IMR-90 (cell line): ENCODE measurements at regions not wholly inside any gene's neighbourhood (a gene's known extent, or its start where the extent isn't known, plus 50 kb on each side); places are given as distances from the start of the nearest gene placed in this dataset.
"Not testable (repeated sequence)": the region's sequence is repeated elsewhere in the genome, so short reads cannot be mapped to it uniquely, and the experiment has no call there.

ENCODE experiments used
- ATAC-seq: fragments of 200-7000 bp; cut with Tn5 transposase; 2 replicates; pipeline ENCODE4 v1.9.1; 2020; ENCODE audit warnings: low read depth, mild to moderate bottlenecking, moderate library complexity
- BruUV-seq: library from RNA; stranded (reverse); fragments of 400-500 nt; replicated peaks from 2 replicates; lab custom pipeline; 2021; lab: Mats Ljungman, UMichigan
- CTCF ChIA-PET: fragments of 300-600 bp; formaldehyde crosslinking; extraction: SDS; loops from one replicate; lab custom pipeline; 2021; ENCODE audit warnings: antibody characterized with exemption; lab: Yijun Ruan, JAX
- POLR2A ChIA-PET: fragments of 300-600 bp; sonication (Branson Sonifier 250); formaldehyde crosslinking; loops from one replicate; lab custom pipeline; 2022; ENCODE audit warnings: antibody characterized with exemption; ENCODE audit not compliant: unreplicated experiment; lab: Charles Lee
- DNase-seq: peaks from one replicate; pipeline ENCODE4 v3.0.0; 2013
- H2AFZ ChIP-seq: replicated peaks from 2 replicates; pipeline ENCODE3; 2013; ENCODE audit warnings: low read length, mild to moderate bottlenecking; ENCODE audit not compliant: poor library complexity
- H2AK5ac ChIP-seq: 2 replicates; pipeline ENCODE4 v1.6.1; 2013; ENCODE audit warnings: low read depth, low read length, inconsistent platforms
- H2AK9ac ChIP-seq: replicated peaks from 2 replicates; pipeline ENCODE3; 2013; ENCODE audit warnings: mild to moderate bottlenecking, low read depth, low read length, moderate library complexity; ENCODE audit not compliant: poor library complexity
- H2BK120ac ChIP-seq: 2 replicates; pipeline ENCODE4 v1.6.1; 2013; ENCODE audit warnings: low read depth, low read length, inconsistent platforms
- H2BK15ac ChIP-seq: 3 replicates; pipeline ENCODE4 v1.6.1; 2013; ENCODE audit warnings: low read depth, low read length, inconsistent platforms
- H2BK20ac ChIP-seq: 2 replicates; pipeline ENCODE4 v1.6.1; 2013; ENCODE audit warnings: low read depth, mild to moderate bottlenecking, inconsistent platforms, low read length, moderate library complexity
- H2BK5ac ChIP-seq: 2 replicates; pipeline ENCODE4 v1.6.1; 2013; ENCODE audit warnings: mild to moderate bottlenecking, low read depth, low read length, inconsistent platforms; ENCODE audit not compliant: poor library complexity, severe bottlenecking
- H3K14ac ChIP-seq: replicated peaks from 2 replicates; pipeline ENCODE4 v1.6.1; 2013; ENCODE audit warnings: low read depth, low read length, inconsistent platforms
- H3K18ac ChIP-seq: 2 replicates; pipeline ENCODE4 v1.6.1; 2013; ENCODE audit warnings: low read depth, low read length, control low read depth
- H3K23ac ChIP-seq: 2 replicates; pipeline ENCODE4 v1.6.1; 2013; ENCODE audit warnings: low read depth, low read length, inconsistent platforms
- H3K27ac ChIP-seq: 2 replicates; pipeline ENCODE4 v1.5.1; 2013; ENCODE audit warnings: mild to moderate bottlenecking, control low read depth, low read length; ENCODE audit not compliant: insufficient read depth
- H3K27me3 ChIP-seq: 2 replicates; pipeline ENCODE4 v1.6.1; 2013; ENCODE audit warnings: low read length; ENCODE audit not compliant: control insufficient read depth, insufficient read depth
- H3K36me3 ChIP-seq: 2 replicates; pipeline ENCODE4 v1.6.1; 2013; ENCODE audit warnings: low read length, mixed read lengths; ENCODE audit not compliant: control insufficient read depth, insufficient read depth
- H3K4ac ChIP-seq: 2 replicates; pipeline ENCODE4 v1.6.1; 2013; ENCODE audit warnings: low read depth, low read length, inconsistent platforms
- H3K4me1 ChIP-seq: 2 replicates; pipeline ENCODE4 v1.6.1; 2013; ENCODE audit warnings: low read length, mixed read lengths; ENCODE audit not compliant: control insufficient read depth, insufficient read depth
- H3K4me2 ChIP-seq: 2 replicates; pipeline ENCODE4 v1.6.1; 2013; ENCODE audit warnings: low read depth, mild to moderate bottlenecking, control low read depth, low read length, moderate library complexity
- H3K4me3 ChIP-seq: 2 replicates; pipeline ENCODE4 v1.5.1; 2013; ENCODE audit warnings: low read depth, mild to moderate bottlenecking, control low read depth, low read length, moderate library complexity; ENCODE audit not compliant: insufficient read depth
- H3K56ac ChIP-seq: 2 replicates; pipeline ENCODE4 v1.6.1; 2013; ENCODE audit warnings: low read length, inconsistent platforms; ENCODE audit not compliant: insufficient read depth; ENCODE audit errors: extremely low read depth
- H3K79me1 ChIP-seq, 2 experiments: 2 replicates each; pipeline ENCODE4 v1.6.1; 2013; ENCODE audit warnings: low read length in 2 of 2, inconsistent platforms in 1 of 2, low read depth in 1 of 2
- H3K9ac ChIP-seq: 2 replicates; pipeline ENCODE4 v1.6.1; 2013; ENCODE audit warnings: low read depth, low read length, control low read depth
- H3K9me1 ChIP-seq: 2 replicates; pipeline ENCODE4 v1.6.1; 2013; ENCODE audit warnings: low read length, inconsistent platforms; ENCODE audit not compliant: insufficient read depth
- H3K9me3 ChIP-seq: 2 replicates; pipeline ENCODE4 v1.6.1; 2013; ENCODE audit warnings: low read length; ENCODE audit not compliant: control insufficient read depth, insufficient read depth
- H4K20me1 ChIP-seq: 2 replicates; pipeline ENCODE4 v1.6.1; 2013; ENCODE audit warnings: low read length, inconsistent platforms; ENCODE audit not compliant: insufficient read depth
- H4K5ac ChIP-seq: 2 replicates; pipeline ENCODE4 v1.6.1; 2013; ENCODE audit warnings: mild to moderate bottlenecking, low read depth, low read length, control low read depth
- H4K8ac ChIP-seq, 2 experiments: 2 replicates each; pipeline ENCODE4 v1.6.1; 2013; ENCODE audit warnings: low read depth in 2 of 2, low read length in 2 of 2, control low read depth in 1 of 2, inconsistent platforms in 1 of 2
- H4K91ac ChIP-seq: 2 replicates; pipeline ENCODE4 v1.6.1; 2013; ENCODE audit warnings: low read depth, low read length, inconsistent platforms; ENCODE audit not compliant: insufficient read depth
- WGBS, 2 experiments: methylation state at CpG; one replicate each; pipeline versions ENCODE4 v1.1.5 to v1.1.7; 2013; ENCODE audit warnings: missing lambda C conversion rate in 2 of 2; ENCODE audit not compliant: insufficient read length in 1 of 2; ENCODE audit errors: extremely low coverage in 2 of 2; 5-methylcytosine and 5-hydroxymethylcytosine counted together
- dilution Hi-C: fragments of 300-500 bp; cut with HindIII; formaldehyde crosslinking; loops from one replicate; pipeline ENCODE4 v1.14.3; 2018; ENCODE audit warnings: low sequenced_read_pairs; ENCODE audit not compliant: unreplicated experiment
- in situ Hi-C: fragments of 300-500 bp; cut with MboI; formaldehyde crosslinking; loops from 3 replicates; pipeline ENCODE4 v1.14.3; 2019; ENCODE audit warnings: low sequenced_read_pairs, inconsistent platforms, mixed read lengths
- intact Hi-C: fragments of 100-400 bp; cut with micrococcal nuclease; formaldehyde crosslinking; loops from 2 replicates; pipeline ENCODE4 v1.10.0; 2022

DNA sequence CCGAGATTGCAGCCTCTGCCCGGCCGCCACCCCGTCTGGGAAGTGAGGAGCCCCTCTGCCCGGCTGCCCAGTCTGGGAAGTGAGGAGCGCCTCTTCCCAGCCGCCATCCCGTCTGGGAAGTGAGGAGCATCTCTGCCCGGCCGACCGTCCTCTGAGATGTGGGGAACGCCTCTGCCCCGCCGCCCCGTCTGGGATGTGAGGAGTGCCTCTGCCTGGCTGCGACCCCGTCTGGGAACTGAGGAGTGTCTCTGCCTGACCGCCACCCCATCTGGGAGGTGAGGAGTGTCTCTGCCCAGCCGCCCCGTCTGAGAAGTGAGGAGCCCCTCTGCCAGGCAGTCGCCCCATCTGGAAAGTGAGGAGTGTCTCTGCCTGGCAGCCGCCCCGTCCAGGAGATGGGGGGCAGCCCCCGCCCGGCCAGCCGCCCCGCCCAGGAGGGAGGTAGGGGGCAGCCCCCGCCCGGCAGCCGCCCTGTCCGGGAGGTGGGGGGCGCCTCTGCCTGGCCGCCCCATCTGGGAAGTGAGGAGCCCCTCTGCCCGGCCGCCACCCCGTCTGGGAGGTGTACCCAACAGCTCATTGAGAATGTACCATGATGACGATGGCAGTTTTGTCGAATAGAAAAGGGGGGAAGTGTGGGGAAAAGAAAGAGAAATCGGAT lies 354.8 kb downstream of the NUP35 start:
- H2BK20ac ChIP-seq, H3K27ac ChIP-seq, H3K9ac ChIP-seq, H4K8ac ChIP-seq, H3K4ac ChIP-seq, DNase-seq, H3K4me3 ChIP-seq, H3K27me3 ChIP-seq, H3K79me1 ChIP-seq, CTCF ChIA-PET, H2BK120ac ChIP-seq, ATAC-seq, H3K9me1 ChIP-seq, H2AK9ac ChIP-seq, BruUV-seq, H2BK5ac ChIP-seq, H3K4me1 ChIP-seq, H3K14ac ChIP-seq, H4K5ac ChIP-seq, dilution Hi-C loops, H3K4me2 ChIP-seq, H3K9me3 ChIP-seq, H3K18ac ChIP-seq, H4K91ac ChIP-seq, H3K36me3 ChIP-seq, POLR2A ChIA-PET, in situ Hi-C loops, intact Hi-C loops, H2AFZ ChIP-seq, H3K23ac ChIP-seq, H3K56ac ChIP-seq, H4K20me1 ChIP-seq, H2AK5ac ChIP-seq, H2BK15ac ChIP-seq: not testable (repeated sequence)
- WGBS, 2 experiments = no CpG with 5 or more reads among the region's 39 CpGs
